GM19351 (cell line): ENCODE measurements at regions not wholly inside any gene's neighbourhood (a gene's known extent, or its start where the extent isn't known, plus 50 kb on each side); places are given as distances from the start of the nearest gene placed in this dataset.

ENCODE experiments used
- ATAC-seq: cut with Tn5 transposase; IDR thresholded peaks from one replicate; pipeline ENCODE4 v1.9.1; 2021; ENCODE audit warnings: mild to moderate bottlenecking, moderate library complexity; ENCODE audit not compliant: unreplicated experiment

- no peak for ATAC-seq
These were observed 133.7 kb upstream of the RUNX3 start for GRCh38 chr1:25063591-25064416.

DNA sequence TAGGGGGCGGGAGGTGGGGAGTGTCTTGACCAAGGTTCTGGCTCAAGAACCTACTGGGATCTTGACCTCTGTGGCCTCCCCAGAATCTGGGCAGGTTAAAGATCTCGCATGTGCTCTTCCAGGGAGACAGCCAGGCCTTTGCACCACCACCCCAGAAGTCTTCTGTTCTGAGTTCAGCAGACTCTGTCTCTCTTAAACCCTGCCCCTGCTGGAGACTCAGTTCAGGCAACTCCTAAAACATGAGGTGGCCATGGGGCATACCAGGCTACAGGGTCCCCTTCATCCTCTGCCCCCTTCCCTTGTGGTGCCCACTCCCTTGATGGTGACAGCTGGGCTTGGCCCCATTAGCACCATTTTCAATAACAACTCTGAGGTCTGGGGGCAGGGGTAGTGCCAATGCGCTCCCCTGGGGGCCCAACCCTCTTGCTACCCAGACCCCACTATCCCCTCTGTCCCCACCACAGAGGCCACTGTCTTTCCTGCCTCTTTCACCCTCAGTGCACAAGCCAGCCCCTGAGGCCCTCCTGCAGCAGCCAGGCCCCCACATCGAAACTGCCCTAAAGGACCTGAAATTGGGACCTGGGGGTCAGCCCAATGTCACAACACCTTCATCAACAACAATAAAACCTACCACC is 132.7 kb upstream of the RUNX3 start:
- no peak for ATAC-seq

DNA sequence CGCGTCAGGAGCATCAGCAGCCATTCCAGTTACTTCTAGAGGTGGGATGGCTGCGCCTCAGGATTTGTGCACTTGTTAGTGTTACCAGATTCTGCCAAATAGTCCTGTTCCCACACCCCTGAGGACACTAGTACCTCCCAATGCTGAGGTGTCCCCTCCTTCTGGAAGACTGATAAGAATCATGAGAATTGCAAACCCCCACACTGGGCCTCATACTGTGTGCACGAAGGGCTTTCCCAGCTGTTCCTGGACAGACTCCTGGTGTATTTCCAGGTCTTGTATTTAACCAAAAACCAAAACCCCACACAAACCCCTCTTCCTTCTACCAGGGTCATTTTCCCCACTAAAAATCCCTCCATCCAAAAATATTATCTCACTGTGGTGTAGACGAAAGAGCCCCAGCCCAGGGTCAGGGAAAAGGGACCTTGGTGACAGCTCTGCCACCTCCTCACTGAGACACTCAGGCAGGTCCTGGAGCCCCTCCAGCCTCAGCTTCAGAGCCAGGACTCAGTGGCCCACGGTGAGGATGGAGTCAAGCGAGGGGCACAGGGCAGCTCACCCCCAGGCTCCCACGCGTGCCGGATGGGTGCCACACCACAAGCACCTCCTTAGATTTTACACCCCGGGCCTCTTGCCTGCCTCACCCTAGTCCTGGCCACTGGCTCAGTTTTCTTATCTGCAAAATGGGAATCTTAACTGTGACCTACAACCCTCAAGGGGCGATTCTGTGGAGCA is 131.4 kb upstream of the RUNX3 start:
- ATAC-seq: no peak

DNA sequence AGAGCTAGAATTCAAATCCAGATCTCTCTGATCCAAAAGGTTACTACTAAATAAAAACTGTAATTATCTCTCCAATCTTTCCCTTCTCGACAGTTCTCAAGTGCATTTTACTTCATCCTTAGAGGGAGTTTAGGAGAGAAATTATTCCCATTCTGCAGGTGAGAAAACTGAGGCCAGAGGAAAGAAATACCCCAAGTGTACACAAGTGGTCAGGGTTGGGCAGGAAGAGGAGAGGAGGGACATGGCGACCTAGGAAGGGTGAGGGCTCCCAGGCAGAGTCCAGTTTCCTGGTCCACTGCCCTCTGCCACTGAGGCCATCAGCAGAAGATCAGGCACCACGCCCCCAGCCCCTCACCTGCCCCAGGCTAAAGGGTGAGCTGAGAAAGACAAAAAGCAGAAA is 127.1 kb upstream of the RUNX3 start:
- no peak for ATAC-seq

DNA sequence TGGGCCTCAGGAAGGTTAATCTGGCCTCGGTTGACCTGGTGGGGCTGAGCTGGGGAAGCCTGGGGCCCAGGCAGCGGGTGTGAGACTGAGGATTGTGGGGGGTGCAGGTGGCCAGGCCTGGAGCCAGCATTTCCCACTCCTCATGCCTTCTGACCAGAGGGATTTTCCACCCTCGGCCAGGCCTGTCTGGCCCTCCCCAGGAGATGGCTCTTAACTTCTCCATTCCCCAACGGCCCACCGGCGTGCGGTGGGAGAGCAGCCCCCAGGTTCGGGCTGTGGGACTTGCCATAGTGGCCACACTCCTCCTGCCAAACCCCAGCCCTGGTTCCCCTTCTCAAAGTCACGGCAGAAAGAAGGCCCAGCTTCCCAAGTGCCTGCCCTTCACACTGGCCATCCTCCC is 126.5 kb upstream of the RUNX3 start:
- no peak for ATAC-seq

DNA sequence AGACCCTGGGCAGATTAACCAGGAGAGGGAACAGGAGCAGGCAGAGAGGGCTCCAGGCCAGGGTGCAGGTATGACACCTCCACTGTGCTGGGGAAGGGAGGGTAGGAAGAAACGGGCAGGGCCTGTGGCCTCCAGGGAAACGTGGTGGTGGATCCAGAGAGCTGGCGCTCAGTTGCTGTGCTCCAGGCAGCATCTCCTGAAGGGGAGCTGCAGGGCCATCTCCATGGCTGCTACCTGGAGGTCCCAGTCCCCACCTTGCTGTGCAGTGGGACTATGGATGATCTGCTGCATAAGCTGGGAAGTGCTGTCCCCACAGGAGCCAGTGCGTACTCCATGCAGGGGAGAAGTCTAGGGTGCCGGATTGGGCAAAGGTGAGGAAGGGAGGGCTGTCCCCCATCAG is 125.9 kb upstream of the RUNX3 start:
- ATAC-seq: no peak

DNA sequence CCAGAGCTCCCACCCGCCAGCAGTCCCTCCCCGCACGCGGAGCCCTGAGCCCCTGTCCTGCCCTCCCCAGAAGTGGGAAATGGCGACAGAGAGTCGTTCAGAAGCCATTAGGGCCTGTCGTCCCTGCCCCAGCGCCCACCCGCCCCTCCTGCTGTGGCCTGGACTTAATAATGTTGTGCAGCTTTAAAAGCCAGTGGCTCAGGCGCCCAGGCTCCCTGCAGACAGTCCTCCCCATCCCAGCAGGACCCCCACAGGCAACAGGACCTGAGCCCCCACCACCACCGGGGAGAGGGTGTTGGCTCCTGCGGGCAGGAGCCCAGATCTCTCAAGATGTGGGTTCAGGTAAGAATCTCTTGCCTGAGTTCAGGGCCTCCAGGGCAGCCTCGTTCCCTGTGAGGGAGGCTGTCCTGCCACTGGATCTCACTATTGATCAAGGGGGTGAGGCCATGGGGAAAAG is 125.3 kb upstream of the RUNX3 start:
- no peak for ATAC-seq

- ATAC-seq: no peak
These were observed 124.6 kb upstream of the RUNX3 start for GRCh38 chr1:25054526-25055323.

- ATAC-seq: no peak
These were observed 123.6 kb upstream of the RUNX3 start for GRCh38 chr1:25053576-25054250.

DNA sequence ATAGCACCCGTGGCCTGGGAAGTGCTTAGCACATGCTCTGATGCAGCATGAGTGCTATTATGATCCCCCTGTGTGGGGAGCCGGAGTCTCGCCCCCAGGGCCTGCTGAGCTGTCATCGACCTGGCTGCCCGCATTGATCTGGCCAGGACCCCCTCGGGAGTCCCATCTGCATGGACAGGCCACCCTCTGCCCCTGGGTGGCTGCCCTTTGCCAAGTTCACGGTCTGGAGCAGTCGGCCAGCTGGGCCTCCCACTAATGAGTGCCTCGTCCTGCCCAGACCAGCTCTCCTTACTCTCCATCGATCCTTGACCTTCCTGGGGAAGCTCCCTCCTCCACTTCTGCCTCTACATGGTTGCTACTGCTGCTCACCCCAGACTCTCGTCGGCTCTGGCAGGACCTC is 121.8 kb upstream of the RUNX3 start:
- no peak for ATAC-seq

- no peak for ATAC-seq
These were observed 121.4 kb upstream of the RUNX3 start for GRCh38 chr1:25051504-25051903.

DNA sequence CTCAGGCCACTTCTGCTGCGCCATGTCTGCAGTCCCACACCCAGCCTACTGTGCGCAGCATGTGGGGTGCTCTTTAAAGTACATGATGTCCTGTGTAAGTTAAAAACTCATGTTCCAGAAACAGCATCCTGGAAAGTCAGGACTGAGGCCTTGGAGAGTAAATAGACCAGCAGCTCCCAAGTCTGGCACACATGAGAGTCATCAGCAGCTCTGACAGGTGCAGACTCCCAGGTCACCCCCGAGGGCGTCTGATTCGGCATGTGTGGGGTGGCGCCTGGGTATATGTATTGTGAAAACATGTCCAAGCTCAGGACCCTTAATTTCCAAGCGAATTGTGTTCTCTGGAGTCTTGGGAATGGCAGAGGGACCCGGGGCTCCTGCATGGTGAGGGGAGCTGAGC is 120.1 kb upstream of the RUNX3 start:
- ATAC-seq: no peak

GRCh38 chr1:25049190-25049589 is 119.1 kb upstream of the RUNX3 start:
- ATAC-seq: no peak

DNA sequence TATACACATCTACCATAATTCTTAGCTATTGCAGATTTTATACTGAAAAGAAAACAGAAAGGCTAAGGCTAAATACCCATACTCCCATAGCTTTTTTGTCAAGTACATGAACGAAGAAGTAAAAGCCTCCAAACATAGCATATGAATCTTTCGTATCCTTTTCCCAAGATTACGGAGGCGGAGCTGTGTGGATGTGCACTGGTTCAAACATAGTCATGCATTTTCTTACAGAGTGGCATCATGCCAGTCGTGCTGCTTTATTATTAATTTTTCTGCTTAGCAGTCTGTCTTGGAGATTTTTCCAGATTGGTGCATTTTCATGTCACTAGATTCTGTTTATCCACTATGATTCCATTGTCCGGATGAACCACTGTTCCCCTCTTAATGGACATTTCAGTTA is 118.7 kb upstream of the RUNX3 start:
- ATAC-seq: no peak

DNA sequence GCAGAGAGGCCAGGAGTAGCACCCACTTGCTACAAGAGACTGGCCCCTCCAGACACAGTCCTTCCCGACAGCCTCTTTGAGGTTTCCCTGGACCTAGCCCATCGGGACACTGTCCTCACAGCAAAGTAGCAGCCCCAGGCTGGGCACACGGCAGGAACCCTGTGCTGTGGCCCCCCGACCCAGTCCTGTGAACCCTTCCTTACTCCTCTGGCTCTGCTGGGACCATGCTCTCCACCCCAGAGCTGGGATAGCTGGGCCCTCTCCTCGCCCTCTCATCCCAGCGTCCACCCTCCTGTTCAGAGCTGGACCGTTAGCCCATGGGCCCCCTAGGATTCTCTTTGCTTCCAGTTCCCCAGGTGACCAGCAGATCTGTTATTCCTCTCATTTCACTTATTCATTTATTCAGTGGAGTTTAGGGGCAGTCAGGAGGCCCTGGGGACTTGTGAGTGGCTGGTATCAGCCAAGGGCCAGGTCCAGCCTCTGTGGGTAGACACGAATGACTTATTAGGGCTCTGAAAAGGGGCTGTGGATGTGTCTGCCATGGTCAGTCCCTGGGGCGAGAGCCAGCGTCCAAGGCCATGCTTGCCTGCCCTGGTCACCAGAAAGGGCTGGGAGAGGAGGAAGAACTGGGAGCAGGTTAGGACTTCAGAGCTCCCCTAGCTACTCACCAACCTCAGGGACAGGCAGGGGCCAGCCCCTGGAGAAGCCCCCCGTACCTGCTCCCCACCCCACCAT is 117.6 kb upstream of the RUNX3 start:
- no peak for ATAC-seq

GRCh38 chr1:25046194-25046532 is 116.1 kb upstream of the RUNX3 start:
- ATAC-seq: no peak

- no peak for ATAC-seq
These were observed 115.6 kb upstream of the RUNX3 start for GRCh38 chr1:25045480-25046193.

GRCh38 chr1:25043228-25043580 is 113.1 kb upstream of the RUNX3 start:
- no peak for ATAC-seq
